ENCODE measurements at regions not wholly inside any gene's neighbourhood (a gene's known extent, or its start where the extent isn't known, plus 50 kb on each side); places are given as distances from the start of the nearest gene placed in this dataset.

- no peak for DNase-seq (ENCODE audit: low read depth)
- H3K4me3 ChIP-seq (ENCODE audit: low read length): no peak overlapping the region
- no peak for TF ChIP-seq CTCF (IDR thresholded peaks at IDR 0.05; ENCODE audit: insufficient read depth, low read depth, low read length, missing control alignments)
Measured at GRCh38 chr10:61567729-61568128, 95.0 kb upstream of the CABCOCO1 start.

- no peak for TF ChIP-seq CTCF (IDR thresholded peaks at IDR 0.05; ENCODE audit: insufficient read depth, low read depth, low read length, missing control alignments)
- H3K4me3 ChIP-seq (ENCODE audit: low read length): no peak overlapping the region
- peak; percentile 88 for DNase-seq (ENCODE audit: low read depth)
Measured at GRCh38 chr10:61565819-61566560, 96.7 kb upstream of the CABCOCO1 start.

- no peak for DNase-seq (ENCODE audit: low read depth)
- no peak for TF ChIP-seq CTCF (IDR thresholded peaks at IDR 0.05; ENCODE audit: insufficient read depth, low read depth, low read length, missing control alignments)
- H3K4me3 ChIP-seq (ENCODE audit: low read length): no peak overlapping the region
Measured at GRCh38 chr10:61564444-61564843, 98.3 kb upstream of the CABCOCO1 start.

GRCh38 chr10:61559615-61560014 is 103.1 kb upstream of the CABCOCO1 start:
- TF ChIP-seq CTCF (IDR thresholded peaks at IDR 0.05; ENCODE audit: insufficient read depth, low read depth, low read length, missing control alignments): no peak
- no peak overlapping the region for H3K4me3 ChIP-seq (ENCODE audit: low read length)
- DNase-seq (ENCODE audit: low read depth): no peak

GRCh38 chr10:61558188-61558587 is 104.5 kb upstream of the CABCOCO1 start:
- H3K4me3 ChIP-seq (ENCODE audit: low read length): no peak overlapping the region
- TF ChIP-seq CTCF (IDR thresholded peaks at IDR 0.05; ENCODE audit: insufficient read depth, low read depth, low read length, missing control alignments): no peak
- DNase-seq (ENCODE audit: low read depth): no peak

GRCh38 chr10:61554925-61555324 is 101.7 kb upstream of the TMEM26 start:
- peak; percentile 29 for DNase-seq (ENCODE audit: low read depth)
- TF ChIP-seq CTCF (IDR thresholded peaks at IDR 0.05; ENCODE audit: insufficient read depth, low read depth, low read length, missing control alignments): no peak
- no peak overlapping the region for H3K4me3 ChIP-seq (ENCODE audit: low read length)

- DNase-seq (ENCODE audit: low read depth): no peak
- no peak overlapping the region for H3K4me3 ChIP-seq (ENCODE audit: low read length)
- TF ChIP-seq CTCF (IDR thresholded peaks at IDR 0.05; ENCODE audit: insufficient read depth, low read depth, low read length, missing control alignments): no peak
Measured at GRCh38 chr10:61549861-61550260, 96.7 kb upstream of the TMEM26 start.

Data from epithelial cell of esophagus (primary cell).